BE2C (cell line): ENCODE measurements at regions not wholly inside any gene's neighbourhood (a gene's known extent, or its start where the extent isn't known, plus 50 kb on each side); places are given as distances from the start of the nearest gene placed in this dataset.

Source experiments
- DNase-seq: peaks from one replicate; pipeline ENCODE4 v3.0.0-alpha.2; 2020
- H3K27me3 ChIP-seq: fragments of 250-450 bp; sonication (Bioruptor Pico); 2 replicates; pipeline ENCODE4 v1.5.1; 2020; ENCODE audit warnings: mild to moderate bottlenecking
- H3K36me3 ChIP-seq: fragments of 250-450 bp; sonication (Bioruptor Pico); 2 replicates; pipeline ENCODE4 v1.5.1; 2020; ENCODE audit warnings: mild to moderate bottlenecking
- H3K4me1 ChIP-seq: fragments of 250-450 bp; sonication (Bioruptor Pico); 2 replicates; pipeline ENCODE4 v1.5.1; 2020
- H3K4me3 ChIP-seq: 2 replicates; pipeline ENCODE4 v1.5.1; 2011; ENCODE audit warnings: low read depth, low read length
- H3K9me3 ChIP-seq: fragments of 250-450 bp; sonication (Bioruptor Pico); 2 replicates; pipeline ENCODE4 v1.5.1; 2020
- CTCF ChIP-seq: IDR thresholded peaks from 2 replicates; pipeline ENCODE4 v1.5.1; 2012; ENCODE audit warnings: mild to moderate bottlenecking, low read depth, low read length

GRCh38 chr7:85773116-85773728 is 586.4 kb upstream of the SEMA3D start:
- Histone ChIP-seq H3K4me1 (no peaks in the 10 kb centered on the region), H3K27me3 (no peaks in the 10 kb centered on the region), H3K9me3 (no peaks in the 10 kb centered on the region), H3K36me3 (no peaks in the 10 kb centered on the region), H3K4me3 (no peak overlapping the region)
- no peak for TF ChIP-seq CTCF
- no peak for DNase-seq

- Histone ChIP-seq H3K4me1 (no peaks in the 10 kb centered on the region), H3K36me3 (no peaks in the 10 kb centered on the region), H3K27me3 (no peaks in the 10 kb centered on the region), H3K4me3 (no peak overlapping the region), H3K9me3 (no peaks in the 10 kb centered on the region)
- DNase-seq = no peak
- no peak for TF ChIP-seq CTCF
Measured at GRCh38 chr7:85771516-85771915, 584.7 kb upstream of the SEMA3D start.

- no peaks in the 10 kb centered on the region for H3K9me3 ChIP-seq
- no peaks in the 10 kb centered on the region for H3K4me1 ChIP-seq
- TF ChIP-seq CTCF = no peak
- no peaks in the 10 kb centered on the region for H3K36me3 ChIP-seq
- no peaks in the 10 kb centered on the region for H3K27me3 ChIP-seq
- H3K4me3 ChIP-seq = no peak overlapping the region
- DNase-seq = no peak
Measured at GRCh38 chr7:85770332-85770731, 583.5 kb upstream of the SEMA3D start.

- no peaks in the 10 kb centered on the region for H3K27me3 ChIP-seq
- no peaks in the 10 kb centered on the region for H3K9me3 ChIP-seq
- TF ChIP-seq CTCF = no peak
- no peaks in the 10 kb centered on the region for H3K4me1 ChIP-seq
- no peaks in the 10 kb centered on the region for H3K36me3 ChIP-seq
- H3K4me3 ChIP-seq = no peak overlapping the region
- no peak for DNase-seq
Measured at GRCh38 chr7:85765698-85766298, 578.9 kb upstream of the SEMA3D start.

- H3K4me3 ChIP-seq = no peak overlapping the region
- no peaks in the 10 kb centered on the region for H3K36me3 ChIP-seq
- no peak for TF ChIP-seq CTCF
- no peaks in the 10 kb centered on the region for H3K9me3 ChIP-seq
- no peak for DNase-seq
- no peaks in the 10 kb centered on the region for H3K4me1 ChIP-seq
- H3K27me3 ChIP-seq = no peaks in the 10 kb centered on the region
Measured at GRCh38 chr7:85764034-85764433, 577.2 kb upstream of the SEMA3D start.

- no peak overlapping the region for H3K4me3 ChIP-seq
- H3K36me3 ChIP-seq = no peaks in the 10 kb centered on the region
- H3K27me3 ChIP-seq = no peaks in the 10 kb centered on the region
- no peak for DNase-seq
- no peaks in the 10 kb centered on the region for H3K4me1 ChIP-seq
- TF ChIP-seq CTCF = no peak
- peaks cover 4% of the 10 kb centered on the region; the same call in 1 of the 2 replicates for H3K9me3 ChIP-seq
Measured at GRCh38 chr7:85757348-85757747, 570.5 kb upstream of the SEMA3D start.
